Esophagus squamous epithelium (tissue), 4 donors: ENCODE measurements at regions not wholly inside any gene's neighbourhood (a gene's known extent, or its start where the extent isn't known, plus 50 kb on each side); places are given as distances from the start of the nearest gene placed in this dataset.

Experiments used
- POLR2A ChIP-seq, 4 donors: fragments of 450-650 bp; IDR thresholded peaks; one replicate each; pipeline ENCODE4 v1.6.1; 2017; ENCODE audit warnings: antibody characterized with exemption in 4 of 4, mild to moderate bottlenecking in 4 of 4, moderate library complexity in 3 of 4
- TF ChIP-seq, protein P1 (sequence below), 6 experiments: fragments of 450-650 bp in 4 of 6; fragments of 200-600 bp in 2 of 6; sonication (generic) in 2 of 6; IDR thresholded peaks; one replicate each; pipeline ENCODE4 v1.5.1; 2016 to 2019; ENCODE audit warnings: antibody characterized with exemption in 6 of 6, mild to moderate bottlenecking in 4 of 6, moderate library complexity in 4 of 6

DNA sequence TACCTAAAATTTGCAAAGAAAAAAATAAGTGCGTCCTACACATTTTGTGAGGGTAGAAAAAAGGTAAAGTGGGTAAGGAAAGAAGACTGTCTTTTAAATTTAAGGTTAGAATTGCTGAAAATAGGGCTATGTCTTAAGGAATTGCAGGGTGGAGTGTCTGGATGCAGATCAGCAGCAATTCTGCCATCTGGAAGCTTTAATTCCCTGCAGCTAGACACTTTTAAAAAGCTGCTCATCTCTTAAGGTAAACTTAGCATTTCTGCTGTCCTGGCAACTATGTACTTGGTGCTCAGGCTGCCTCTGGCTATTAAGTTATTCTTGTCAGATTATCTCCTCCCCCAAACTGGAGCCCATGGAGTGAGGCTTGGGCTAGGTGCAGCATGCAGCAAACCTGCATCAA lies 420.2 kb downstream of the SI start:
- TF ChIP-seq, protein P1, sequence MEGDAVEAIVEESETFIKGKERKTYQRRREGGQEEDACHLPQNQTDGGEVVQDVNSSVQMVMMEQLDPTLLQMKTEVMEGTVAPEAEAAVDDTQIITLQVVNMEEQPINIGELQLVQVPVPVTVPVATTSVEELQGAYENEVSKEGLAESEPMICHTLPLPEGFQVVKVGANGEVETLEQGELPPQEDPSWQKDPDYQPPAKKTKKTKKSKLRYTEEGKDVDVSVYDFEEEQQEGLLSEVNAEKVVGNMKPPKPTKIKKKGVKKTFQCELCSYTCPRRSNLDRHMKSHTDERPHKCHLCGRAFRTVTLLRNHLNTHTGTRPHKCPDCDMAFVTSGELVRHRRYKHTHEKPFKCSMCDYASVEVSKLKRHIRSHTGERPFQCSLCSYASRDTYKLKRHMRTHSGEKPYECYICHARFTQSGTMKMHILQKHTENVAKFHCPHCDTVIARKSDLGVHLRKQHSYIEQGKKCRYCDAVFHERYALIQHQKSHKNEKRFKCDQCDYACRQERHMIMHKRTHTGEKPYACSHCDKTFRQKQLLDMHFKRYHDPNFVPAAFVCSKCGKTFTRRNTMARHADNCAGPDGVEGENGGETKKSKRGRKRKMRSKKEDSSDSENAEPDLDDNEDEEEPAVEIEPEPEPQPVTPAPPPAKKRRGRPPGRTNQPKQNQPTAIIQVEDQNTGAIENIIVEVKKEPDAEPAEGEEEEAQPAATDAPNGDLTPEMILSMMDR (IDR thresholded peaks at IDR 0.05) = no peak
- no peak for TF ChIP-seq POLR2A (IDR thresholded peaks at IDR 0.05)
